Fibroblast of skin of right biceps (primary cell): ENCODE measurements at regions not wholly inside any gene's neighbourhood (a gene's known extent, or its start where the extent isn't known, plus 50 kb on each side); places are given as distances from the start of the nearest gene placed in this dataset.
A peak's percentile ranks its signal among the peaks of the same experiment; 100 is the strongest.
"Not testable (repeated sequence)": the region's sequence is repeated elsewhere in the genome, so short reads cannot be mapped to it uniquely, and the experiment has no call there.

Experiments used
- DNase-seq: peaks from one replicate; pipeline ENCODE4 v3.0.0-alpha.2; 2013

- no peak for DNase-seq
These were observed 132.6 kb downstream of the GLUD2 start for GRCh38 chrX:121179972-121180371.

DNA sequence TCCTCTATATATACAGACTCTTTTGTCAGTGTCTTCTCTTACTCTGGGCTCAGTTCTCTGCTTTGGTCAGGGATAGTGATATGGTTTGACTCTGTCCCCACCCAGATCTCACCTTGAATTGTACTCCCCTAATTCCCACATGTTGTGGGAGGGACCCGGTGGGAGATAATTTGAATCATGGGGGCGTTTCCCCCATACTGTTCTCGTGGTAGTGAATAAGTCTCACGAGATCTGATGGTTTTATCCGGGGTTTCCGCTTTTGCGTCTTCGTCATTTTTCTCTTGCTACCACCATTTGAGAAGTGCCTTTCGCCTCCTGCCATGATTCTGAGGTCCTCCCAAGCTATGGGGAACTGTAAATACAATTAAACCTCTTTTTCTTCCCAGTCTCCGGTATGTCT, 144.4 kb downstream of the GLUD2 start:
- DNase-seq: no peak

DNA sequence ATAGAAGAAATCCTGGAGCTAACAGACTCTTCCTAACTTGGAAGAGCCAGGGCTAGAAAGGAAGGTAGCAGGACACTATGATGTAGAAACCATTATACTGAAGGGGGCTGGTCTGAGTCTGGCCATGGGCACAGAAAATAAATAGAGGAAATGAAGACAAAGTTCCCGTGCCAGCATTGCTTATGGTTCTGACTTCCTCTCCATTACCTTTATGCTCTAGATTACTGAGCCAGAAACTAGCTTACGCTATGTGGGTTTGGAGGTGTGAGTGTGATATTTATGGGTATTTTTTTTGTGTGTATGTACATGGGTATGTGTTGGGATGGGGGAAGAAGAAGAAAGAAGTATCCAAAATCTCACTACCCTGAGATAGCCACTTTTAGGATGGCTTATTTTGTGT, 148.3 kb downstream of the GLUD2 start:
- DNase-seq: no peak

DNA sequence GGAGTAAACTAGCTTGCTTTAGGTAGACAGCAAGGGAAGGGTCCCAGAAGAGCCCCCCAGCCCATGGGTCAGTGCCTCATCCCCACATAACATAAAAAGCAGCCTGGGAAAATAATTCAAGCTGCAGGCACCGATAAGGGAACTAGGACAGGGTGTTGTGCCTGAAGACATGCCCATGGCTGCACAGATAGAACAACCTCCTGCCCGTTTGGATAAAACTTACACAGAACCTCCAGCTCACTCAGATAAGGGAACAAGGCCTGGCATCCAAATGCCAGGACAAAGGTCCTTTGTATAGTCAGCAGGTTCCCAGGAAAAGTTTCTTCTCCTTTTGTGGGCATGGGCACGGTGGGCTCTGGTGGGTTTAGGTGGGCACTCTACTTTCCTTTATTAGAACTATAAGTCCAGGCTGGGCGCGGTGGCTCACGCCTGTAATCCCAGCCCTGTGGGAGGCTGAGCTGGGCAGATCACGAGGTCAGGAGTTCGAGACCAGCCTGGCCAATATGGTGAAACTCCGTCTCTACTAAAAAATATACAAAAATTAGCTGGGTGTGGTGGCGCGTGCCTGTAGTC, 149.5 kb downstream of the GLUD2 start:
- not testable (repeated sequence) for DNase-seq

GRCh38 chrX:121208563-121208962, 161.2 kb downstream of the GLUD2 start:
- no peak for DNase-seq

GRCh38 chrX:121216641-121217374, 169.4 kb downstream of the GLUD2 start:
- no peak for DNase-seq

DNA sequence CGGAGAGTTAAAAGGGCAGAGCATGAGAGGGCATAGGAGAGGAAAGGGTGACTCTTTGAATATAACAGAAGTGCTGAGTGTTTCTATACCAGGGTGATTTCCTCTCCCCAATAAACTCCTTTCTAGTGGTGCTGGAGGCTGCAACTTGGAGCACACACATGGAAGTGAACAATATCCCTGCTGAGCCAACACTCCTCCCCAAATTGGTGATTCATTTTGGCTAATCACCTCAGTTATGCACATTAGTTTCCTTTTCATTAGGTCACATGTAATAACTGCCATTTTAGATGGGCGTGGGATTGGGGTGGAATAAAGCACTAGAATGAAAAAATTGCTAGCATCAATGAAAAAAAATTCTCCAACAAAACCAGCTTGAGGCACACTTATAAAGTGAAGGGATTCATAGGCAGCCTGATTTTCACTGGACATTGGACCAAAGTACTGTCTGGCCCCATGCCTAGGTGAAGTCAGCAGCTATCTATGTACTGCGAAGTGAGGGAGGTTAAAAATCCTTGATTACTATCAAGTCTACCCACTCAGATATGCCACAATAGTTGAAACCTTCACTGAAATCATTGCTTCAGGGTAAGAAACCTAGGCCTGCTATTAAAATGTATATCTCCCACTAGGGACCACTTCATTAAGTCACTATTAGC, 174.0 kb downstream of the GLUD2 start:
- no peak for DNase-seq

DNA sequence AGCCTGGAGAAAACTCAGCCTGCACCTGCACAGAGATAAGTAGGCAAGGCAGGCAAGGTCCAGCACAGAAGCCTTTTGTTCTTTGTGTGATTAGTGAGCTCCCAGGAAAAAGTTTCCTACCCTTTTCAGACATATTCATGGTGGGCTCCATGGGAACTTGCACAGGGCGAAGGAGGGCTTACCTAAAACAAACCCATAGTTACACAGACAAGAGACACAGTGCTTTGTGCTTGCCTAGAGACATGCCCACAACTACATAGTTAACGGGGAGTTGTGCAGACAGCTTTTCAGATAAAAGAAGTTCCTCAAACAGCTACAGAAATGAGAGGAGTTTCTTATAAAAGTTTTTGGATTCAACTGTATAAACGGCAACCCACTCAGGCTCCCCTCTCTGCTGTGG, 180.5 kb downstream of the GLUD2 start:
- no peak for DNase-seq

DNA sequence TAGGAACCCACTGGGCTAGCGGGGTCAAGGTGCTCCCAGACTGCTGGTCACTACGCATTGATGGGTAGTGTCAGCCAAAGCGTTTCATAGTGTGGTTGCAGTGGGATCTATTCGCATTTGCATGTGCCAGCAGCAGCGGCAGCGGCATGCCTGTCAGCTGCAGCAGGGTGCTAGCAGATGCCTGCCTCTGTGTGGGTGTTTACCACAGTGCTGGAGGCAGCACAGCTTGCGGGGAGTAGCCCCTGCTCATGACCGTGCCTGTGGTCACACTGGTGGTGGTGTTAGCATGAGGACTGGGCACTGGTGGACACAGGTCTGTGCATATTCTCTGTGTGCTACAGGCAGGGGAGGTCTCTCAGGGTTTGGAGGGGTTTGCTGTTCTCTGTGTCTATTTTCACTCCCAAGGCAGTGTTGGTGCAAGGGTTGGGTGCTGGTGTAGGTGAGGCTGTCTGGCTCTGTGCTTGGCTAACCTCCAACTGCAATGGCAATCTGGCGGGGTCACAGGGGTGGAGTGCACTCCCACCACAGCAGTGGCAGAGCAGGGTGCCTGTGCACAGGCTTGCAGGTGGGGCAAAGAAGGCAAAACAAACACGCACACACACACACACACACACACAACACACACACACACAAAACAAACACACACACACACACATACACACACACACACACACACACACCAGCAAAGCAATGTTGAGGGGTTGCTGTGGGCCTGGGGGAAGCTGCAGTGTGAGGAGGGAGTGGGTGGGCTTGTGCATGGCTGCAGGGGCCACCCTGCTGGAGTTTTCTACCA, 184.4 kb downstream of the GLUD2 start:
- no peak for DNase-seq

DNA sequence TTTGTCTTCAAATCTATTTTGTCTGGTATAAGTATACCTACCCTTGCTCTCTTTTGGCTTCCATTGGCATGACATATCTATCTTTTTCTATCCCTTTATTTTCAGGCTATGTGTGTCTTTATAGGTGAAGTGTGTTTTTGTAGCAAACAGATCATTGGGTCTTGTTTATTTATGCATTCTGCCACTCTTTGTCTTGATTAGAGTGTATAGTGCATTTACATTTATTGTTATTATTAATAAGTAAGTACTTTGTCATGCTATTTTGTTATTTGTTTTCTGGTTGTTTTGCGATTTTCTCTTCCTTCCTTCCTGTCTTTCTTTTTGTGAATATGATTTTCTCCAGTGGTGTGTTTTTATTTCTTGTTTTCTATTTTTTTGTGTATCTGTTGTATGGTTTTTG, 188.6 kb downstream of the GLUD2 start:
- DNase-seq: no peak

DNA sequence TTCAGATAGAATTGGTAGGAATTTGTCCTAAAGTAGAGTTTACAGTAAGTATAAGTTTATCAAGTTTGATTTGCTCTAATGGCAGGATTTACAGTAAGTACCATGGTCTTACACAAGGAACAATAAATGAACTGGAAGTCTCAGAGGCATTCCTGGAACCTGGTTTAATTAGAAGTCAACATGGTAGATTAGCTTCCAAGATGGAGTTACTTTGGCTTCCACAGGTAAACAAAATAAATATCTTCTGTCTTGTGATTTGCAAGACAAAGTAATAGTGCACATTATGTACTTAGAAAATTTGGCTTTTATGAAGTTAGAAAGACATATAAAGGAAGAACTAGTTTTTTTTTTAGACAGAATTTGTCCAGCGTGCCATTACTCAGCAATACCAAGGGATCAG, 190.7 kb downstream of the GLUD2 start:
- DNase-seq: no peak

- no peak for DNase-seq
These were observed 197.1 kb downstream of the GLUD2 start for GRCh38 chrX:121244511-121244910.

DNA sequence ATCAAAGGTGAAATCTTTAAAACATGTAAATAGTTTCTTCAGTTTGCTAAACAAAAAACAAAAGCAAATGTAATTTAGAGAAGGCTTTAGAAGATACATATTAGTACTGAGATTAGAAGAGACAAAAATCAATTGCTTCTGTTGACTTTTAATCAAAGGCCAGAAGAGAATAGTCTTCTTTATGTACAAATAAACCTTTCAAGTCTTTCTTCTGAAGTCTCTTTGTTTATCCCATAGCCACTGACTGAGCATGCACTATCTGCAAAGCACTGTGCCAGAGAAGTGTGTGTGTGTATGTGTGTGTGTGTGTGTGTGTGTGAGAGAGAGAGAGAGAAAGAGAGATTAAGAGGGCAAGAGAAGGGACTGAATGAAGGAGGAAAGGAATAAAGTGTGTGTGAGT, 198.4 kb downstream of the GLUD2 start:
- DNase-seq: no peak

- DNase-seq: no peak
These were observed 206.9 kb downstream of the GLUD2 start for GRCh38 chrX:121254336-121254735.

- DNase-seq: peak; percentile 41
These were observed 209.2 kb downstream of the GLUD2 start for GRCh38 chrX:121256647-121257046.

GRCh38 chrX:121258545-121258944, 211.1 kb downstream of the GLUD2 start:
- DNase-seq: no peak

DNA sequence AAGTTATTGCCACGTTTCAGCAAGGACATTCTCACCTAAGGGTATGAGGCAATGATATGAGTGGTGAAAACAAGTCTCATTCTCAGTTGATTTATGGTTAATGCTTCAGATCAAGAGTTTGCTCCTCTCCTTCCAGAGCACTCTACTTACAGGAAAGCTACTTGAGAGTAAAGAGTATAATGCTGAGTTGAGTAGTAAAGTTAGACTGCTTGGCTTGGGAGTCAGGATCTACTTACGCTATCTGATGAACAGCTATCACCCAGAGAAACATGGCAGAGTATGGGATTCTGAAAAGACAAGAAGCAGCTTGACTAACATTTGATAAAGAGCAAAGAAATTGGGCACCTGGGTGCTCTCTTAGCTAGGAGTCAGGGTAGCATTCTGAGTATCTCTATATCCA, 211.8 kb downstream of the GLUD2 start:
- DNase-seq: no peak

DNA sequence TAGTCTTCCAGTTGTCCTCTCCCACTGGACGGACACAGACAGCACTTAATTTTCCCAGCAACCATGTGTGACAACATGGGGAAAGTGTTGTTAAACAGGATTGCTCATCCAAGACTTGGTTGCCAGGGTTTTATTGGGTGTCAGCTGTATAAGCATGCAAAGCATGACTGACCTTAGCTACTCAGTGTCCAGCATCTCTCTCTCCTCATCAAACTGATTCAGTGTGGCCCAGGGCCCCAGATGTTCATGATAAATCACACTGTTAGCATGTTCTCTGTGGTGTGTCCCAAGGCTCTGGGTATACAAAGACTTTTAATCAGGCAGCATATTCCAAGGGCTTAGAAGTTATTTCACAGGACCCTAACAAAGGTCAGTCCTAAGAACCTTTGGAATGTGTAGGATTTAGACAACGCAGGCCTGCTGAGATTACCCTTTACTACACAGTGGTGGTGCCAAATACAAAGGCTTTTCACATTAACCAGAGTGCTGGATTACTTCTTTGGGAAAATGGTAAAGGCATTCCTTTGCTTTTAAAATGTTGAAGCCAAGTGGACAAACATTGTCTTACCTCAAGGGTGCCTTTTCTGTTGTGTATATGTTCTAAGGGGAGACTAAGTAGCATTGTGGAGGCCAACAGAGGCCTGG, 213.3 kb downstream of the GLUD2 start:
- no peak for DNase-seq

- DNase-seq: no peak
These were observed 236.5 kb downstream of the GLUD2 start for GRCh38 chrX:121283921-121284320.

DNA sequence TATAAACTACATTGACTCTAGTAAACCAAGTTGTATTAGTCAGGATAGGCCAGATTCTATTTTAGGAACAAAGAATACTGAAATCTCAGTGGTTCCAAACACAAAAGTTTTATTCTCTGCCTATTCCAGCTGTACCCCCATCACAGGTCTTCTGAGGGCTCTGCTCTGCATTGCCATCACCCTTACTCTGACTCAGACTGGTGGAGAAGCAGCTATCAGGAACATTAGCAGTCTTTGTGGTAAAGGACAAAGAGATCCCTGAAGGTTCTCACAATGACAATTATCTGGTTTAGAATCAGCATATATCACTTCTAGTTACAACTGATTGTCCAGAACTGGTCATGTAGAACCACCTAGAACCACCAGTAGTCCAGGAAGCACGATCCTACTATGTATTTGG, 251.1 kb downstream of the GLUD2 start:
- no peak for DNase-seq

DNA sequence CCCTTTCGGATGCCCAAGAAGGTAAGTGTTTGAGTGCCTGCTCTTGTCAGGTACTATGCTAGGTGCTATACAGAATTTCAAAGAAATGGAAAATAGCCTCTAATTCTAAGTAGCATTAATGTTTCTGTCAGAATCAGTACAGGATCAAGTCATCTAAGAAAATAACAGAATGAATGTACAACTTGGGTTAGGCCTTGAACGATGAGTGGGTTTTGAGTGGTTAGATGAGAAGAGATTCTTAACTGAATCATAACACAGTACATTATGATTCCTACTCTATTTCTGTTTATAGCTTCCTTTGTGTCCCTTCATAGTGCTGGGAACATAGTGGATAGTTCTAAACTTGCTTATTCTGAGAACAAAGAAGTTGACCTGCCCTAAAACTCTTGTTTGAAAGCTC, 253.9 kb downstream of the GLUD2 start:
- no peak for DNase-seq

GRCh38 chrX:121301822-121302221, 254.4 kb downstream of the GLUD2 start:
- DNase-seq: no peak

DNA sequence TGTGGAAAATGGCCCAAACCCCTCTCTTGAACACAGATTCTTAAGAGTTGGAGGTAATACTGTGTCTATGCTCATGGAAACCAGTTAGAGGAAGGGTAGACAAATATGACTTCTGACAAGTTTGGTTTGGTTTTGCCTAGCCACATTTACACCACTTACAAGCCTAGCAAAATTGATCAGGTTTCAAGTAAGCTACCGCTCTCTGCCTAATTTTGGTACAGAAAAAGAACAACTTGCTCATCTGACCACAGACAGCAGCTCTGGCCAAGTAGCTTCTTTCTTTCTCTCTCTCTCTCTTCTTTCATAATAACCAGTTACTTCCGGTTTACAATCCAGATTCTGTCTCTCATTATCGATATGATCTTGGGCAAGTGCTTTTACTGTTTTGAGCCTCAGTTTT, 260.0 kb downstream of the GLUD2 start:
- DNase-seq: peak; percentile 5
